ENCODE measurements at regions not wholly inside any gene's neighbourhood (a gene's known extent, or its start where the extent isn't known, plus 50 kb on each side); places are given as distances from the start of the nearest gene placed in this dataset.

GRCh38 chr2:180368881-180369280 lies 361.8 kb upstream of the CWC22 start:
- TF ChIP-seq POLR2A (IDR thresholded peaks at IDR 0.05; ENCODE audit: low read depth, low read length) (no peak), TAF1 (IDR thresholded peaks at IDR 0.05; ENCODE audit: low read depth, low read length) (no peak), POLR2AphosphoS5 (IDR thresholded peaks at IDR 0.05; ENCODE audit: low read depth, low read length) (no peak), SPI1 (IDR thresholded peaks at IDR 0.05; ENCODE audit: low read depth, low read length) (no peak), POU2F2 (IDR thresholded peaks at IDR 0.05; ENCODE audit: low read depth, low read length) (no peak)
